Keratinocyte (primary cell): ENCODE measurements at regions not wholly inside any gene's neighbourhood (a gene's known extent, or its start where the extent isn't known, plus 50 kb on each side); places are given as distances from the start of the nearest gene placed in this dataset.

ENCODE experiments used
- CTCF ChIP-seq, 3 experiments: IDR thresholded peaks in 1 of 3; conservative IDR thresholded peaks in 1 of 3; optimal IDR thresholded peaks in 1 of 3; 2 replicates in 2 of 3; 3 replicates in 1 of 3; pipeline versions ENCODE3 to v1.5.1; 2011; ENCODE audit warnings: low read length in 3 of 3, mild to moderate bottlenecking in 3 of 3, moderate library complexity in 2 of 3, control low read depth in 1 of 3, inconsistent platforms in 1 of 3; ENCODE audit not compliant: insufficient read depth in 2 of 3; ENCODE audit errors: extremely low read depth in 1 of 3
- EZH2 ChIP-seq: IDR thresholded peaks from one replicate; pipeline ENCODE4 v1.6.1; 2012; ENCODE audit warnings: inconsistent platforms, mild to moderate bottlenecking, low read length, moderate library complexity

- no peak for TF ChIP-seq CTCF (optimal IDR thresholded peaks at IDR 0.05 in 1 of 3, IDR thresholded peaks at IDR 0.05 in 1 of 3, conservative IDR thresholded peaks at IDR 0.05 in 1 of 3; ENCODE audit: extremely low read depth in 1 of 3, insufficient read depth in 2 of 3, low read length in 3 of 3)
- no peak for TF ChIP-seq EZH2
Observed at GRCh38 chr4:36823199-36823967, 421.2 kb upstream of the NWD2 start.
